ENCODE measurements at regions not wholly inside any gene's neighbourhood (a gene's known extent, or its start where the extent isn't known, plus 50 kb on each side); places are given as distances from the start of the nearest gene placed in this dataset.

DNA sequence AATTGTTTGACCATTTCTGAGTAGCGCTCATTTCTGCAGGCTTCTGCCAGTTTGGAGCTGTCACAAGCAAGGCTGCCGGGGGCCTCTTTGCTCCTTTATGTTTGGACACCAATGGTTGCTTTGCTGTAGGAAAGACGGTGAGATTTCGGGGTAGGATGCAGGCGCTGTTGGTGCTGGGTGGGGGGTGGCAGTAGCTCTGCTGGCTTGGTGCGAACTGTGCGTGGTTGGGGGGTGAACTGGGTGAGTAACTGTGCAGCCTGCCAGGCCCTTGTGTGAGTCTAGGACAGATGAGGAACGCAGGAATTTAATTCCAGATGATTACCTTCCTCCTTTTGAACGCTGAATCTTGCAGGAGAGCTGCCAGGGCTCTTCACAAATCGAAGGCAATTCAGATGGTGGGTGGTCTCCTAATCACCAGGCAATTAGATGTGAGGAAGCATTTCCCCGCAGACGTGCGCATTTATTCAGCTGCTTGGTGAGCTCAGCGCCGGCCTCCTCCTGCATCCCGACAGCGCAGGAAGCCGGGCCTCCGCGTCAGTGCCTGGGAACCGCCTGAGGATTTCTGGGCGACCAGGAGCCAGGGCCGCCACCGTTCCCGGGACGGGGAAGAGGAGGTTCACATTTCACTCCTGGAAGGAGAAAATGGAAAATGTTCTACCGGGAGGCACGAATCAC is 154.4 kb downstream of the FOXL1 start:
- TF ChIP-seq, protein P1, sequence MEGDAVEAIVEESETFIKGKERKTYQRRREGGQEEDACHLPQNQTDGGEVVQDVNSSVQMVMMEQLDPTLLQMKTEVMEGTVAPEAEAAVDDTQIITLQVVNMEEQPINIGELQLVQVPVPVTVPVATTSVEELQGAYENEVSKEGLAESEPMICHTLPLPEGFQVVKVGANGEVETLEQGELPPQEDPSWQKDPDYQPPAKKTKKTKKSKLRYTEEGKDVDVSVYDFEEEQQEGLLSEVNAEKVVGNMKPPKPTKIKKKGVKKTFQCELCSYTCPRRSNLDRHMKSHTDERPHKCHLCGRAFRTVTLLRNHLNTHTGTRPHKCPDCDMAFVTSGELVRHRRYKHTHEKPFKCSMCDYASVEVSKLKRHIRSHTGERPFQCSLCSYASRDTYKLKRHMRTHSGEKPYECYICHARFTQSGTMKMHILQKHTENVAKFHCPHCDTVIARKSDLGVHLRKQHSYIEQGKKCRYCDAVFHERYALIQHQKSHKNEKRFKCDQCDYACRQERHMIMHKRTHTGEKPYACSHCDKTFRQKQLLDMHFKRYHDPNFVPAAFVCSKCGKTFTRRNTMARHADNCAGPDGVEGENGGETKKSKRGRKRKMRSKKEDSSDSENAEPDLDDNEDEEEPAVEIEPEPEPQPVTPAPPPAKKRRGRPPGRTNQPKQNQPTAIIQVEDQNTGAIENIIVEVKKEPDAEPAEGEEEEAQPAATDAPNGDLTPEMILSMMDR (IDR thresholded peaks at IDR 0.05; ENCODE audit: poor library complexity), result no peak
- no peak for TF ChIP-seq EZH2 (IDR thresholded peaks at IDR 0.05; ENCODE audit: borderline replicate concordance)

Data from hepatocyte (in vitro differentiated cells).